Left colon (tissue), 2 donors: ENCODE measurements at regions not wholly inside any gene's neighbourhood (a gene's known extent, or its start where the extent isn't known, plus 50 kb on each side); places are given as distances from the start of the nearest gene placed in this dataset.

Experiments used
- ATAC-seq: fragments of 200-7000 bp; cut with Tn5 transposase; one replicate; pipeline ENCODE4 v1.9.1; 2020; ENCODE audit warnings: mild to moderate bottlenecking, moderate library complexity
- DNase-seq, 2 donors: peaks; one replicate each; pipeline ENCODE4 v3.0.0-alpha.2; 2020
- intact Hi-C, 2 donors: fragments of 100-400 bp; cut with DNase I in 1 of 2; cut with micrococcal nuclease in 1 of 2; formaldehyde crosslinking; loops; one replicate each; pipeline versions ENCODE4 v1.11.2 to v1.14.0; 2022; cut with DNase I, micrococcal nuclease
- donor health status: DM: no; HTN: no; CAD: no.
- donor health status: DM: yes; HTN: yes; CAD: no.

DNA sequence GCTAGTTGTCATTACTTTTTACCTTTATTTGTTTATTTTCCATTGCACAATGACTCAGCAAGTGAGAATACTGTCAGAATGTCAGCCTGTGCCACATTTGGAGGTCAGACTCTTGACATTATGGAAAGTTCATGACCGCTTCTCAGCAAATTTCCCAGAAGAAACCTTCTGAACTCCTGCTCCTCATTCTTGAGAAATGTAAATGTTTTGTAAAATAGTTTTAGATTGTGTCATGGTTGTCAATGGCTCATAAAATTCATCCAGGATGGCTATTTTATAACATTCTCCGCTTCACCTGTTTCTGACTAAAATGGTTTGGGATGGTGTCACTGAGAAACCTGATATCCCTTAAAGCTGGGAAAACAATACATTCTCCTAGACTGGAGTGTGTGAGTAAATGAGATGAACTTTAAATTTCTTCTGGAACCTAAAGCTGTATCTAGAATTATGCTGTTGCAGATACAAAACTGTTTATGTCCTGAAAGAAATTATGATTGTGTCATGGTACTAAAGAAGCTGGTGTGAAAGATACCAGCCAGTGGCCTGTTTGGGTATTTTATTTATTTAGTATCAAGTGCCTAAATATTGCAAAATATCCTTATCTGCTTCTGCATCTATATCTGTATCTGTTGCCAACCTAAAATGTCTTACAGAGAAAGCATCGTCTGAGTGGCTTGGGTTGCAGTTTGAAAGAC is 671.7 kb downstream of the GATA3 start:
- intact Hi-C loops = no loop called here
- ATAC-seq (no peak), DNase-seq (no peak)

DNA sequence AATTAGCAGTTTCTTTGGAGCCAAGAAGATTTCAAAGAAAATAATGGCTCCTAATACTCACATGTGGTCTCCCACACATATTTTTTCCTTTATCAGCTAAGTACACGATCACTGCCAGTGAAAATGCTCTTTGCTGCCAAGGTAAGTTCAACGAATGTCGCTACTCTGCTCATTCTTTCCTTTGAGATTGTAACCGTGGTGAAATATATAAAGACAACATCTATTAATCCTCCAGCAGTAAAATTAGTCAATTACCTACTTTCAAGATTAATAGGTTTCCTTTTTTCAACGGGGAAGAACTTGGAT is 672.2 kb downstream of the GATA3 start:
- no peak for ATAC-seq
- intact Hi-C loops = no loop called here
- no peak for DNase-seq

DNA sequence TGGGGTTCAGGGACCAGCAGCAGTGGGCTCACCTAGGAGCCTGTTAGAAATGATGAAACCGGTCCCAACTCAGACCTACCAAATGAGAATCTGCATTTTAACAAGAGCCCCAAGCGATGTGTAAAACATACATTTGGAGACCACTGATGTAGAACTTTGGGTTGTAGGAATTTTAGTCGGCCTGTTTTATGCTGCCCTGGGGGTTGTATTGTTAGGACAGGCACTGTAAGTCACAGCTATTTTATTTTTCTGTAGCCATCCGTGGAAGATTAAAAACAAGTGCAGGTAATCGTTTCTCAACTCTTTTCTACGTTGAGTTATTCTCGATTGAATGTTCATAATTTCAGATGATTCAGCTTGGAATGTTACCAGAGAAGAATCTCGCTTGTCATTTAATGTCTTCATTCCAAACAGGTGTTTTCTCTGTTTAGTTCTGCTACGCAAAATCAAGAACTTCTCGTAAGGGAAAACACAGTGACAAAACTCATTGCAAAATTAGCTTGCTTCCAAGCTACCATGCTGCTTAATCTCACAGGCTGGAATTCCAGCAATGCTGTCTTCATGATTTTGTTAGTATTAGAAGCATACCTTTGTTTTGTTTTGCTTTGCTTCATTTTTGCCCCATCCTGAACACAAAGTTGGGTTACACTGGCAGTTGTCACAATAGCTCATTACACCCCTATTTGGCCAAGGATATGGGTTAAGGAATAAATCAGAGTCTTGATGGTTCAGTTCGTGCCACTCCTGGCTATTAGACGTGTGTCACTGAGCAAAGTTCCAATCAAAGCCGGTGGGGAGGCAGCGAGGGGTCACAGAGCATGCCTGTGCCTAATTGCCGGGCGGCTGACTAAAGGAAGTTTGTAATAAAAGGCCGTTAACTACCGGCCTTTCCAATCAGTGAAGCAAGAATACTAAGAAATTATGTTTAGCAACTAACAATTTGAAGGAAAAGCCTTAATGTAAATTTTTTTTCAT is 676.9 kb downstream of the GATA3 start:
- intact Hi-C loops = no loop called here
- ATAC-seq = no peak
- no peak for DNase-seq

DNA sequence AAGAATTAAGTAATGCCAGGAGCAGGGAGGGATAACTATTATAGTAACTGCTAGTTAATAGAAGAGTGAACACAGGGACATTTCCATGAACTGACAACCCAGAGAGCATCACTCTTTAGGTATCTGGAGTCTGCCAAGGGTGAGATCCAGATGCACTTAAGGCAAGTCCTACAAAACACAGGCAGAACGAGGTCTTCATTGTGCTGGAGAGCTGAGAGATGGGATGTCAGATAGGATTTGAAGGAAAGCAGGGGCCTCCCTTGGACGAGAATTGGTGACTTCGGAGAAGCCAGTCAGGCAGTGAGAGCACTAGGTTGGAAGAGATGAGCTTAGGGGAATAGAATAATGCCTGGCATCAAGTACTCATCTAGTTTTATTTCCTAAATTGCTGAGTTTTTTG is 684.5 kb downstream of the GATA3 start:
- intact Hi-C loops = no loop called here
- no peak for ATAC-seq
- DNase-seq = no peak

DNA sequence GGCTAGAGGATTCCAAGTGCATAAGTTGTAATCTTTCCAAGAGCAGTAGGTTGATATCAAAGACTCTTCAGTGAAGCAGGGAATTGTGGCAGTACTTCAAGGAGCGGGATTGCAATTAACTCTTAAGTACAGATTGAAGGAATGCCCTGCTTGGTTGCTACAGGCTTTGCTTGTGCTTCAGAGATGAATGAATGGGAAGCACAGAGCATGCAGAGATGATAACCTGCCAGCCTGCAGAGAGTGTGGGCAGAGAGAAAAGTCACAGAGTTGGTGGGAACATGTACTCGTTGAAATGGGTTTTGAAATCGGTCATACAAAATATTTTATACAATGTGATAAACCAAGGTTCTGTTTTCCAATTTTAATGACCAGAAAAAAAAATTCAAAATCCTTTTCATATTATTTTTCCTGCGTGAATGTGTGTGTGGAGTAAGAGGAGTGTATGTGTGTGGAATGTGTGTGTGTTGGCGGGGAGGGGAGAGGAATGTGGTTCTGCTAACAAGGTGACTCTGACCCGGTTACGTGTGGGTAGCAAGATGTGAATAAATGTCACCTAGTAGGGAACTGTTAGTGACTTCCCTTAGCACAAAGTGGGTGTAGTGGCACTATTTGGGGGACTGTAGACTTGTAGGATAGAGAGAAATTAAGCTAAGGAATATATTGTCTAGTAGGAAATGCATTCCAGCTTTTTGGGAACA is 697.8 kb downstream of the GATA3 start:
- DNase-seq (no peak), ATAC-seq (no peak)
- intact Hi-C loops = no loop called here

DNA sequence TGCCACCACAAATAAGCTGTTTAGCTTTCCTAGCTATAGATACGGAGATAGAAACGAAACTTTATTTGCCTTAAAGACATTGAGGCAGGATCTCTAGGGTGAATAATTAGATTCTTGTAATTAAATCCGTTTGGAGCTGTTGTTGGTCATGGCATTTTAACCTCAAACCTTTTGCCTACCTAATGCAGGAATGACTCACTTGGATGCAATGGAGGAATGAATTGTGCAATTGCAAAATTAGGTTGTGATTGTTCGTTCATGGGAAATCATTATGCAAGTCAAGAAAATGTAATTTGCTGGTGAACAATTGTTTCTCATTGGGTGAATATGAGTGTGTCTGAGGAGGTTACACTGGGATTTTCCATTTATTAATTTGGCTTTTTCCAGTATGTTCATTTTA is 703.5 kb downstream of the GATA3 start:
- DNase-seq = no peak
- no peak for ATAC-seq
- intact Hi-C loops = no loop called here

DNA sequence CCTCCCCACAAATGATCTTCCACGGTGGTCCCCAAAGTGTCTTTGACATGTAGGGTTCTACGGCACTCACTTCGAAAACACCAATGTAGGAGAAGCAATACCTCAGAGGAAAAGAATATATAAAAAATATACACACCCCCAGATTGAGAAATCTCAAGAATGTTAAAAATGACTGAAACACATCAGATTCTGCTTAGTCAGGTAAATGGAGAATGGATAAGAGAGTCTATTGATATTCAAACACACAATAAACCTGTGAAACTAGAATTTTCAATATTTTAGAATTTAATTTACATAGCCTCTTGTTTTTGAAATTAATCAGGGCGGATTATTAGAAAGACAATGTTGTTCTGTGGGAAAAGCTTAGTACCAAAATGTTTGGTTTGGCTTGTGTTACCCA is 712.4 kb downstream of the GATA3 start:
- intact Hi-C loops = no loop called here
- DNase-seq (no peak), ATAC-seq (no peak)

DNA sequence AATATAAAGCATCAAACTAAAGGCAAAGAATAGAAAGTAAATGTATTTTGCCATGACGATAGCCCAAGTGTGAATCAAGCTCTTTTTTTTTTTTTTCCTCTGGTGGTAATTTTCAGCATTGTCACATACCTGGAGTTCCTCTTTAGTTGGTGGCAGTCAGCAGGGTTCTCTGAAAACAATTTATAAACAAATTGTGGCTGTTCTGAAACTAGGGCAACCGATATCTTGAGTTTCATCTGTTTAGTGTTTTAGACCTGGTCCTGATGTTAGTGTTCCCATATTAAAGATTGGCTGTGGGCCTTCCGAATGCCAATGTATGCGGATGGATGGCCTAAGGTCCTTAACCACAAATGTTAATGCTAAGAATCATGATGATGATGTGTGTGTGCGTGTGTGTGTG is 713.1 kb downstream of the GATA3 start:
- ATAC-seq = no peak
- intact Hi-C loops = no loop called here
- DNase-seq = no peak

DNA sequence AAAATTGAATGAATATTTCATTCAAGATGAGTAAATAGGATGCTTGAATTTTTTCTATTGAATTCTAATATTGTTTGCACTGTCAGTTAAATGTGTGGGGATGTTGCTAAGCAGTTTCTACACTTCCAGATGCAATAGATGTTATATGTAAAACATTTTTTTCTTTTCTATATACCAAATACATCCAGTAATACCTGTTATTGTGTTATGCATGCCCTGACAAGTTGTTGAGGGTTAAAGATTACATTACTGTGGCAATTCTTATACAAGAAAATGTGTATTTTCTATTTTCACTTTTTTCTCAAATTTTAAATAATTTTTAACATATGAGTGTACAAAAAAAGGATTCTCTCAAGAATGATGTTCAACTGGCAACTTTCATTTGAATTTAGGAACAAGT is 713.9 kb downstream of the GATA3 start:
- DNase-seq = no peak
- intact Hi-C loops = no loop called here
- no peak for ATAC-seq

DNA sequence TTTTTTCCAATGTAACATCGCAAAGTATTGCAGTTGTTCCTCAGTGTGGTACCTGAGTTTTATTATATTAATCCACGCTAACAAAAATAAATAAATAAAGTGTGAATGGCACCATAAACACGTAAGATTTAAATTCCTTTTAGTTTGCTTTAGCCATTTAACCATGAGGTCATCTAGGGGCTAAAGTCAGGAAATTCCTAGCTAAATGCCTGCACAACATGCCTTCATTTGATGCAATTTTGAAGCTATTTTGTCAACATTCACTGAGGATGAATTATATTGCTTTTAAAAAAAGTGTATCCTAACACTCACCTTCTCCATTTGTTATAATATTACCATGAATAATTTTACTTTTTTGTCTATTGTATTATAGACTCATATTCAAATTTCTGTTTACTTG is 714.4 kb downstream of the GATA3 start:
- no peak for ATAC-seq
- DNase-seq = no peak
- intact Hi-C loops = no loop called here

DNA sequence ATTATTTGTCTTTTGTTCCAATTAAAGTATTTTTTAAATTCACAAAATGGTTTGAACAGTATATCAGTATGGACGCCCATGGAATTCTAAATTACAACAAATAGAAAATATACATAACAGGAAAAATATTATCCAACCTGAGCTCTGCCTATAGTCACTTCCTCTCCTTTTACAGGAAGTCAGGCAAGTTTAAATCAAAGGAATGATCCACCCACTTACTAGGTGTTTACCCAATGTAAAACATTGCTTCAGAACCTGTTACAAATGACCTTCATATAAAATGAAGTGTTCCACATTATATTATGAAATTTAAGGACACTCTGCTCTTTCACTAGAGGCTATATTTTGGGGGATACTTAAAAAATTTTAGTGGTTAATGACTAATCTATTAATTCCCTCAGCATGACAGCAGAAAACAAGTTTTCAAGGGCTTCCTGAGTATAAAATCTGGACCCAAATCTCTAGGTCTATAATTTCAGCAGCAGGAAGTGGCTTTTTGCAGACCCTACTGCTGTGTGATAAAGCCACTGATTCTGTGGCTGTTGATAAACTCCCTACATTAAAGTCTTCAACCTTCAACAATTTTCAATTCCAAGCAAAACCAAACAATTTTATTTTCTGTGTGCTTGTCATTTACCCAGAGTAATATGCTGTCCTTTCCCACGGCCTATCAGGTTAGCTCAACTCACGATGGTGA is 722.6 kb downstream of the GATA3 start:
- intact Hi-C loops = no loop called here
- no peak for ATAC-seq

DNA sequence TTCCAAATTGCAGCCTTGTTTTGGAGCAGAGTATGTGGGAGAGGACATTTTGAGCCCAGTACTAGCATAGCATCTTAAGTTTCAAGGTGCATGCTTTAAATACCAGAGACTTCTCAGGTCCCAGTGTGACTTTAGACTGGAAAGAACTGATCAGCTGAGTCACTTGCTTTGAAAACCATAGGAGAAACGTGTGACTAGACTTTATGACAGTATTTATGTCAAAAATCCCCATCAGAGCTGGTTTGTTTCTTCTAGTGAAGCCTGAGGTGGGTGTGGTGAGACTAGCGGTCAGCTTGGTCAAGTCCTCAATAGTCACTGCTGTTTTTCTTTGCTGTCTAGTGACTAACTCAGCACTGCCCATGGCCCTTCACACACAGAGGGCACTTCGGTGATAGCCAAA is 724.2 kb downstream of the GATA3 start:
- DNase-seq (no peak), ATAC-seq (no peak)
- intact Hi-C loops = no loop called here

More for the DNA sequence above, 722.6 kb downstream of the GATA3 start:
- no peak for DNase-seq

DNA sequence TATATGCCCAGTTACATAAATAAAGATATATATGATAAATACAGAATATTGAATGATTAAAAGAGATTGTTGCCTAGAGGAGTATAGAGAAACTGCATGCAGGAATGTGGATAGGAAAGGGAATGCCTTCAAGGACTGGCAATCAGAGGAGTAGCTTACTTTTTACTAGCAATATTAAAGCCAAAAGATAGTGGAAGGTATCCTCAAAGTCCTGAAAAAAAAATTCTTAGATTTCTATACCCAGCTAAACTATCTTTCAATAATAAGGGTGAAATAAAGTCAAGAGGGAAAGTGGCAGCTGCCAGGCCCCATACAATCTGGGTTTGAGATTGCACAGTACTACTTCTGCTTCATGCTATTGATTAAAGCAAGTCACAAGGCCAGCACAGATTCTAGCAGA is 733.2 kb downstream of the GATA3 start:
- DNase-seq = no peak
- intact Hi-C loops = no loop called here

DNA sequence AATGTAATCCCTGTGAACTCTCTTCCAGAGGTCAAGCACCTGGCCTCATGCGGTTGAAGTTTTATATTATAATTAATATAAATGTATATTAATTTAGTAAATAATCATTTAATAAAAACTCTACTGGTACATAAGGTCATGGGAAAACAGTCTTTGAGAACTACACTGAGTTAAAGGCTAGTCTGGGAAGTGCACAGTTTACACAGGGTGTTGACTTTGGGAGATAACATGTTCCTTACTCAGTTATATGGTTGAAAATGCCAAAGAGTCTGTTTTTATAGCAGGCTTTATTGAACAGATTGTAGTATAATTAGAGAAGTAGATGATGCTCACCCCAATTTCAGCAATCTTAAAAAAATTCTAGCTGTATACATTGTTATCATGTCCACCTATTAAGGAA is 735.9 kb downstream of the GATA3 start:
- peak; percentile 75 for ATAC-seq

More for the DNA sequence above, 733.2 kb downstream of the GATA3 start:
- ATAC-seq = no peak

DNA sequence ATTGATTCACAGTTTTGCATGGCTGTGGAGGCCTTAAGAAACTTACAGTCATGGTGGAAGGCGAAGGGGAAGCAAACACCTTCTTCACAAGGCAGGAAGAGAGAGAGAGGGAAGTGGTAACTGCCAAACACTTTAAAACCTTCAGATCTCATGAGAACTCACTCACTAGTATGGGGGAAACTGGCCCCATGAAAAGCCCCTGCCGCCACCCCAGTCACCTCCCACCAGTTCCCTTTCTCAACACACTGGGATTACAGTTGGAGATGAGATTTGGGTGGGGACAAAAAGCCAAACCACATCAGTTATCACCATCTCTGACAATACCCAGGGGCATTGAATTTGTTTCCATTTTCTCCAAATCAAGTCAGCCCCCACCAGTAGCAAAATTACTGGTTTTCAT is 740.4 kb downstream of the GATA3 start:
- no peak for ATAC-seq
- no peak for DNase-seq
- intact Hi-C loops = no loop called here

More for the DNA sequence above, 735.9 kb downstream of the GATA3 start:
- no peak for DNase-seq
- intact Hi-C loops = no loop called here

DNA sequence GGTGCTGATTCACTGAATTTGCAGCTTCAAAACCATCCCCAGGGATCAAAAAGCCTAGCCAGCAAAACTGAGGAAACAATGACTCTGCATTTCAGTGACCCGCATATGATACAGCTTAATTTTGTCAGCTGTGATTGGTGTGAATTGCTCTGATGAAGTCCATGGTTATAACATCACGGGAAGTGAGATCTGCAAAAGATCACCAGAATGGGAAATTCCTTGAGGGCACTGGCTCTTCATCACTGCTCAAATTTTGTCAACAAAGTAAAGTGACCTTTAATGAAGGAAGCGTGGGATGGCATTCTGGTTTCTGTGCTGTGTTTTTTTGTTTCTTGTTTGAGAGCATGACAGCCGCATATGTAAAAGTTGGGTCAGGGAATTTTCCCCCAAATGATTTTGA is 745.9 kb downstream of the GATA3 start:
- intact Hi-C loops = no loop called here
- DNase-seq (no peak), ATAC-seq (no peak)

DNA sequence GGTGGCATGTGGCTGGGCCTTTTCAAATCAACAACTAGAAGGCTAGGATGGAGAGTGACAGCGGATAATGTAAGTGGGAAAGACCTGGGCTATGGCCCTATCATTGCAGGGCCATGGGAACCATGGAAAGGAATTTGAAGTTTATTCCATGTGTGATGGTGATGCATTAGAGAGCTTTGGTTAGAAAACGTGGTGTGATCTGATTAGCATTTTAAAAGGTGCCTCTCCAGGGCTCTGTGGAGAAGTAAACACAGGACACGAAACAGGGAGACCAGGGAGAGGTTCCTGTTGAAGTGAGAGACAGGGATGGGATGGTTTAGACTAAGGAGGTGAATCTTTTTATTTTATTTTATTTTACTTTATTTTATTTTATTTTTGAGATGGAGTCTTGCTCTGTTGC is 749.5 kb downstream of the GATA3 start:
- no peak for DNase-seq
- intact Hi-C loops = no loop called here
- no peak for ATAC-seq

DNA sequence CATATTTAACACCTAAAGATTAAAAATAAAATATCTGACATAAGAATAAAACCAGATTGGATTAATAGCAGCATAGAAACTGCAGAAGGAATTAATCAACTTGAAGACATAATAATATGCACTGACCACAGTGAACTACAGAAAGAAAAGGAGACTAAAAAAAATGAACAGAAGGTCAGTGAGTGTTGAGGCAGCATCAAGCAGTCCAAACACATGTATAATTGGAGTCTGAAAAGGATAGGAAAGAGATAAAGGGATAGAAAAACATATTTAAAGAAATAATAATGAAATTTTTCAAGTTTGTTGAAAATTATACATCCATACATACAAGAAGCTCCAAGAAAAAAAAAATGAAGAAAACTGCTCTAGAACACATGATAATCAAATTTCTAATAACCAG is 756.2 kb downstream of the GATA3 start:
- ATAC-seq (no peak), DNase-seq (no peak)

DNA sequence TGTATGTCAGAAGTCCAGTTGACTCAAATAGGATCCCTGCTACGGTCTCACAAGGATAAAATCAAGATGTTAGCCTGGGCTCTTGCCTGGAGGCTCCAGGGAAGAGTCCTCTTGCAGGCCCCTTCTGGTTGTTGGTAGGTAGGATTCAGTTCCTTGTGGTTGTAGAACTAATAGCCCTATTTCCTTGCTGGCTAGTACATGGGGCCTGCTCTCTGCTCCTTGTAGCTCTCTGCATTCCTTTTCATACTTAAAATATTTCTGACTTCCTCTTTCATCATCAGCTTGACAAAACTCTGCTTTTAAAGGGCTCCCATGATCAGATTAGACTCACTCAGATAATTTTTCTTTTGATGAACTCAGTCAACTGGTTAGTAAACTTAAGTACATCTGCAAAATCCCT is 756.7 kb downstream of the GATA3 start:
- no peak for ATAC-seq
- DNase-seq = no peak
- intact Hi-C loops = no loop called here

More for the DNA sequence above, 756.2 kb downstream of the GATA3 start:
- intact Hi-C loops = no loop called here
